K562 (cell line): ENCODE measurements at regions not wholly inside any gene's neighbourhood (a gene's known extent, or its start where the extent isn't known, plus 50 kb on each side); places are given as distances from the start of the nearest gene placed in this dataset.

Experiments
- ATAC-seq: fragments of 200-7000 bp; cut with Tn5 transposase; 3 replicates; pipeline ENCODE4 v1.9.1; 2020; ENCODE audit warnings: moderate library complexity
- BruUV-seq: library from RNA; stranded (reverse); fragments of 400-500 nt; replicated peaks from 2 replicates; lab custom pipeline; 2021; lab: Mats Ljungman, UMichigan
- CTCF ChIA-PET: fragments of 300-600 bp; formaldehyde crosslinking; extraction: SDS; loops from one replicate; lab custom pipeline; 2021; ENCODE audit warnings: low intra/inter-chr PET ratio; lab: Yijun Ruan, JAX
- POLR2A ChIA-PET: fragments of 300-600, 350-650 bp; sonication (Branson Sonifier 250); formaldehyde crosslinking; extraction: SDS; loops from one replicate; lab custom pipeline; 2021; ENCODE audit warnings: antibody characterized with exemption, inconsistent platforms; lab: Yijun Ruan, JAX
- DNase-seq, 4 experiments: peaks; one replicate each; pipeline versions ENCODE4 v3.0.0 to v3.0.0-alpha.2; 2011 to 2018; ENCODE audit warnings: low spot score in 3 of 4, mixed read lengths in 3 of 4; ENCODE audit errors: extremely low read depth in 1 of 4
- FAIRE-seq: peaks from 2 replicates; lab custom pipeline; 2011; peaks lifted over from hg19 to GRCh38; lab: Jason Lieb, UNC
- H2AFZ ChIP-seq: 2 replicates; pipeline ENCODE4 v1.6.0; 2011; ENCODE audit warnings: low read depth, low read length, control low read depth, inconsistent platforms
- H3K27ac ChIP-seq: fragments of 200-600 bp; 3 replicates; pipeline ENCODE4 v1.8.0; 2011; ENCODE audit warnings: low read depth, mild to moderate bottlenecking, control low read depth, inconsistent platforms, low read length, moderate library complexity, mixed read lengths; ENCODE audit errors: extremely low read depth
- H3K27me3 ChIP-seq, 2 experiments: fragments of 300-600 bp in 1 of 2; 2 replicates in 1 of 2; 3 replicates in 1 of 2; pipeline versions ENCODE4 v1.6.0 to v1.8.0; 2011; ENCODE audit warnings: inconsistent platforms in 2 of 2, low read length in 2 of 2, mild to moderate bottlenecking in 1 of 2, mixed read lengths in 1 of 2, moderate library complexity in 1 of 2; ENCODE audit not compliant: control insufficient read depth in 2 of 2, insufficient read depth in 2 of 2
- H3K36me3 ChIP-seq: fragments of 300-600 bp; 3 replicates; pipeline ENCODE4 v1.8.0; 2011; ENCODE audit warnings: mild to moderate bottlenecking, low read length, inconsistent platforms; ENCODE audit not compliant: control insufficient read depth, insufficient read depth
- H3K4me1 ChIP-seq, 2 experiments: fragments of 200-600 bp in 1 of 2; replicated peaks in 1 of 2; 2 replicates in 1 of 2; 3 replicates in 1 of 2; pipeline versions ENCODE4 v1.5.1 to v1.8.0; 2011; ENCODE audit warnings: inconsistent platforms in 2 of 2, low read length in 2 of 2, mild to moderate bottlenecking in 1 of 2, mixed read lengths in 1 of 2, moderate library complexity in 1 of 2; ENCODE audit not compliant: control insufficient read depth in 2 of 2, insufficient read depth in 2 of 2
- H3K4me2 ChIP-seq: 2 replicates; pipeline ENCODE4 v1.6.1; 2011; ENCODE audit warnings: low read length, control low read depth, inconsistent platforms, mixed read lengths; ENCODE audit not compliant: insufficient read depth
- H3K4me3 ChIP-seq: fragments of 200-600 bp; sonication (generic), shearing (Covaris generic); 2 replicates; pipeline ENCODE4 v1.5.1; 2016; ENCODE audit warnings: control low read depth, inconsistent platforms
- H3K79me2 ChIP-seq: fragments of 200-600 bp; 3 replicates; pipeline ENCODE4 v1.8.0; 2011; ENCODE audit warnings: low read length, inconsistent platforms; ENCODE audit not compliant: control insufficient read depth, insufficient read depth
- H3K9ac ChIP-seq, 2 experiments: 2 replicates each; pipeline versions ENCODE4 v1.6.0 to v1.6.1; 2011; ENCODE audit warnings: low read depth in 2 of 2, low read length in 2 of 2, control low read depth in 1 of 2, inconsistent platforms in 1 of 2, mild to moderate bottlenecking in 1 of 2, mixed read lengths in 1 of 2; ENCODE audit not compliant: insufficient read depth in 1 of 2
- H3K9me1 ChIP-seq: one replicate; pipeline ENCODE4 v1.6.0; 2011; ENCODE audit warnings: inconsistent platforms, mild to moderate bottlenecking, low read length, moderate library complexity; ENCODE audit not compliant: control insufficient read depth, insufficient read depth
- H3K9me3 ChIP-seq: replicated peaks from 2 replicates; pipeline ENCODE4 v1.5.1; 2011; ENCODE audit warnings: low read depth, low read length, inconsistent platforms; ENCODE audit not compliant: control insufficient read depth, insufficient read depth
- H4K20me1 ChIP-seq: replicated peaks from 2 replicates; pipeline ENCODE4 v1.6.1; 2011; ENCODE audit warnings: low read length, inconsistent platforms, mixed read lengths; ENCODE audit not compliant: control insufficient read depth, insufficient read depth
- ARID1B ChIP-seq: fragments of 450-650 bp; IDR thresholded peaks from 2 replicates; pipeline ENCODE4 v1.6.1; 2016; ENCODE audit warnings: antibody characterized with exemption, mild to moderate bottlenecking, inconsistent platforms
- BCOR ChIP-seq: fragments of 450-650 bp; IDR thresholded peaks from 2 replicates; pipeline ENCODE4 v1.6.1; 2016
- KDM1A ChIP-seq, 2 experiments: fragments of 450-650 bp; IDR thresholded peaks; 2 replicates each; pipeline ENCODE4 v1.6.1; 2016; ENCODE audit warnings: mild to moderate bottlenecking in 2 of 2
- MXI1 ChIP-seq: IDR thresholded peaks from 2 replicates; pipeline ENCODE4 v1.6.1; 2011; ENCODE audit warnings: low read depth, mild to moderate bottlenecking, improper control_type of control experiment, low read length
- RBM25 ChIP-seq: fragments of 200-400 bp; formaldehyde crosslinking; IDR thresholded peaks from 2 replicates; pipeline ENCODE4 v1.6.1; 2018; ENCODE audit warnings: low read length, low read depth, moderate library complexity; ENCODE audit not compliant: severe bottlenecking
- SMARCA5 ChIP-seq: fragments of 450-650 bp; IDR thresholded peaks from 2 replicates; pipeline ENCODE4 v1.6.1; 2016
- TAF9B ChIP-seq: fragments of 450-650 bp; IDR thresholded peaks from 2 replicates; pipeline ENCODE4 v1.6.1; 2018; ENCODE audit warnings: mild to moderate bottlenecking; ENCODE audit not compliant: partially characterized antibody
- TFAM ChIP-seq: fragments of 250-450 bp; sonication (Bioruptor Pico); conservative IDR thresholded peaks from 2 replicates; pipeline ENCODE4 v1.5.0; 2021; ENCODE audit warnings: mild to moderate bottlenecking, moderate library complexity
- WGBS: fragments of 100-300 bp; shearing (Covaris generic); methylation state at CpG from one replicate; pipeline ENCODE4 v1.1.6; 2016; ENCODE audit warnings: low coverage, mixed read lengths; ENCODE audit not compliant: insufficient coverage; ENCODE audit errors: missing lambda C conversion rate; 5-methylcytosine and 5-hydroxymethylcytosine counted together
- in situ Hi-C: fragments of 300-500 bp; cut with MboI; formaldehyde crosslinking; loops from 4 replicates; pipeline ENCODE4 v1.15.0; 2018; ENCODE audit warnings: inconsistent platforms, mixed read lengths
- intact Hi-C: fragments of 100-400 bp; cut with micrococcal nuclease; formaldehyde crosslinking; loops from 2 replicates; pipeline ENCODE4 v1.14.2; 2022
- TF ChIP-seq, protein P1 (sequence below), 2 experiments: fragments of 450-650 bp in 1 of 2; sonication (generic) in 1 of 2; formaldehyde crosslinking in 1 of 2; IDR thresholded peaks in 1 of 2; conservative IDR thresholded peaks in 1 of 2; 2 replicates each; pipeline versions ENCODE4 v1.6.1 to v1.8.1; 2016 to 2023; ENCODE audit warnings: mild to moderate bottlenecking in 2 of 2, moderate library complexity in 2 of 2, inconsistent platforms in 1 of 2, missing genetic modification reagents in 1 of 2
- TF ChIP-seq, protein P2 (sequence below): fragments of 250-450 bp; sonication (Bioruptor Pico); IDR thresholded peaks from 2 replicates; pipeline ENCODE4 v1.8.0; 2021; ENCODE audit warnings: moderate library complexity, mild to moderate bottlenecking, inconsistent platforms
- TF ChIP-seq, protein P3 (sequence below): sonication (generic); IDR thresholded peaks from 2 replicates; pipeline ENCODE4 v1.6.1; 2016

DNA sequence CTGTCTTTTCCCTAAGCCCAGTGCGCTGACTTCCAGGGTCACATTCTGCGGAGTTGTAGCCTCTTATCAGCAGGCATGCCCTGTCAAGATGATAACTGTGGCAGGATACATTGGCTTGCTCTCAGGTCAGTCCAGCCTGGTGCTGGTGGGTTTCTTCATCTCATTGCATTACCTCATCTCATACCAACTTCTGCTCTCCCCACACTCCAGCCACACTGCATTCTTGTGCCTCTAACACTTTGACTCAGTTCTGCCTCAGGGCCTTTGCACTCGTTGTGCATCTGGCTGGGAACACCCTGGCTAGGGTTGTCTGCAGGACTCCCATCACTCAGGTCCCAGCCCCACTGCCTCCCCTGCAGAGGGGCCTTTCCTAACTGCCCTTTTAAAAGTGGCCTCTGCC is 110.3 kb upstream of the BACH2 start:
- ChIA-PET CTCF (no interaction called here), POLR2A (interaction anchor here (0.6 kb wide), 1 partner anchor 60 kb away, joined by 3 read pairs; no protein-coding TSS in a partner anchor)
- no peaks in the 10 kb centered on the region for H3K79me2 ChIP-seq
- H3K27me3 ChIP-seq = no peaks in the 10 kb centered on the region
- TF ChIP-seq KDM1A (IDR thresholded peaks at IDR 0.05) (peak; percentile 23 to 58; a peak in 3 of 4 replicates), RBM25 (peak; percentile 76), SMARCA5 (0 out of 2 replicates have a peak, but pooled peaks have one; percentile 21), BCOR (peak; percentile 78), MXI1 (no peak)
- DNase-seq = peak in 1 of 4 experiments; percentile 37
- H3K4me3 ChIP-seq = no peak overlapping the region
- intact Hi-C loops (no loop called here), in situ Hi-C loops (no loop called here)
- no peak for ATAC-seq
- BruUV-seq = no TSS peak
- no peak overlapping the region for H3K27ac ChIP-seq
- 24% methylated on average over 3 of the region's 3 CpGs for WGBS
- H4K20me1 ChIP-seq = no peaks in the 10 kb centered on the region
- H3K4me1 ChIP-seq = peaks cover 24 to 49% of the 10 kb centered on the region in 2 experiments
- no peaks in the 10 kb centered on the region for H3K9me1 ChIP-seq
- peak overlapping the region in 1 of 2 experiments; percentile 53; a peak in 1 of 4 replicates for H3K9ac ChIP-seq
- no peaks in the 10 kb centered on the region for H3K36me3 ChIP-seq
- H3K9me3 ChIP-seq = no peaks in the 10 kb centered on the region
- H3K4me2 ChIP-seq = 0 out of 2 replicates have a peak overlapping the region, but pooled peaks have one; percentile 20
- H2AFZ ChIP-seq = peak overlapping the region; percentile 67
- no peak for FAIRE-seq

DNA sequence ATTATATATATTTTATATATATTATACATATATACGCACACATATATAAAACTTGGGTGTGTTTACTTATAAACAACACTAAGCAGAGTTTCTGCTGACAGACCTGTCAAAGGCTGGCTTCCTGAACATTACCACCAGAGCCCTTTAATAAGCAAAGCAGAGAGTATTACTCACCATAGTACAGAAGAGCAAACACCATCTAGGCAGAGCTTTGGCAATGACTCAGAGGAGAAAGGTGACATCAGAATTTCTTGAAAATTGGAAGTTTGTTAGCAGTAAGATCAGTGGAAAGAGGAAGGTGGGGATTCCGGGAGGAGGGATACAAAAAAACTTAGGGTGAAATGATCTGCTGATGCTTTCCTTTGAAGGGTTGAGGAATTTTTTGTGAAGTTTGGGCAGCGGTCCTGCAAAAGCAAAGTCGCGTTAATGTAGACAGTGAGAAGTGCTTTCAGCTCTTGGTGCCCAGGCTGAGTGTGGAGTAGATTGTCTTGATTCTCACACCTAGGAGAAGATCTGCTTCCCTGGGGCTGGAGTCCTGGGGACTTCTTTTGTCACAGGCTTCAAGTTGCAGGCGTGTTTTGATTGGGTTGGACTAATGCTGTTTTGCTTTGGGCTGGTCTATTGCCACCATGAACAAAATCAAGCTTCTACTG is 109.6 kb upstream of the BACH2 start:
- intact Hi-C loops = no loop called here
- WGBS = 75% methylated on average over 6 of the region's 6 CpGs
- no peaks in the 10 kb centered on the region for H4K20me1 ChIP-seq
- H3K9me1 ChIP-seq = no peaks in the 10 kb centered on the region
- POLR2A ChIA-PET = interaction anchor here (0.8 to 1.2 kb wide), 2 partner anchors 9 to 122 kb away, joined by 3 read pairs; no protein-coding TSS in a partner anchor
- ATAC-seq (0 out of 3 replicates have a peak, but pooled peaks have one; percentile 9), FAIRE-seq (peak; percentile 46), DNase-seq (peak; percentile 36 to 56 (median 43))
- no peaks in the 10 kb centered on the region for H3K79me2 ChIP-seq
- no peaks in the 10 kb centered on the region for H3K9me3 ChIP-seq
- no TSS peak for BruUV-seq
- 0 out of 2 replicates have a peak overlapping the region, but pooled peaks have one; percentile 20 for H3K4me2 ChIP-seq
- H3K9ac ChIP-seq = peak overlapping the region in 1 of 2 experiments; percentile 53; a peak in 1 of 4 replicates
- H3K27me3 ChIP-seq = no peaks in the 10 kb centered on the region
- peak overlapping the region; percentile 67 for H2AFZ ChIP-seq
- CTCF ChIA-PET = no interaction called here
- peaks cover 24 to 44% of the 10 kb centered on the region in 2 experiments for H3K4me1 ChIP-seq
- peak overlapping the region; percentile 28; the same call in 1 of the 3 replicates for H3K27ac ChIP-seq
- no peaks in the 10 kb centered on the region for H3K36me3 ChIP-seq
- in situ Hi-C loops = no loop called here
- no peak overlapping the region for H3K4me3 ChIP-seq
- TF ChIP-seq, protein P1, sequence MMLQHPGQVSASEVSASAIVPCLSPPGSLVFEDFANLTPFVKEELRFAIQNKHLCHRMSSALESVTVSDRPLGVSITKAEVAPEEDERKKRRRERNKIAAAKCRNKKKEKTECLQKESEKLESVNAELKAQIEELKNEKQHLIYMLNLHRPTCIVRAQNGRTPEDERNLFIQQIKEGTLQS (IDR thresholded peaks at IDR 0.05) = peak; percentile 93
- TF ChIP-seq, protein P1 (CRISPR knock-in tag; conservative IDR thresholded peaks at IDR 0.05) = no peak
- TF ChIP-seq TAF9B (peak; percentile 21), TFAM (no peak), ARID1B (peak; percentile 71)
- TF ChIP-seq, protein P2, sequence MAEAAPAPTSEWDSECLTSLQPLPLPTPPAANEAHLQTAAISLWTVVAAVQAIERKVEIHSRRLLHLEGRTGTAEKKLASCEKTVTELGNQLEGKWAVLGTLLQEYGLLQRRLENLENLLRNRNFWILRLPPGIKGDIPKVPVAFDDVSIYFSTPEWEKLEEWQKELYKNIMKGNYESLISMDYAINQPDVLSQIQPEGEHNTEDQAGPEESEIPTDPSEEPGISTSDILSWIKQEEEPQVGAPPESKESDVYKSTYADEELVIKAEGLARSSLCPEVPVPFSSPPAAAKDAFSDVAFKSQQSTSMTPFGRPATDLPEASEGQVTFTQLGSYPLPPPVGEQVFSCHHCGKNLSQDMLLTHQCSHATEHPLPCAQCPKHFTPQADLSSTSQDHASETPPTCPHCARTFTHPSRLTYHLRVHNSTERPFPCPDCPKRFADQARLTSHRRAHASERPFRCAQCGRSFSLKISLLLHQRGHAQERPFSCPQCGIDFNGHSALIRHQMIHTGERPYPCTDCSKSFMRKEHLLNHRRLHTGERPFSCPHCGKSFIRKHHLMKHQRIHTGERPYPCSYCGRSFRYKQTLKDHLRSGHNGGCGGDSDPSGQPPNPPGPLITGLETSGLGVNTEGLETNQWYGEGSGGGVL (CRISPR knock-in tag) = no peak
- TF ChIP-seq, protein P3, sequence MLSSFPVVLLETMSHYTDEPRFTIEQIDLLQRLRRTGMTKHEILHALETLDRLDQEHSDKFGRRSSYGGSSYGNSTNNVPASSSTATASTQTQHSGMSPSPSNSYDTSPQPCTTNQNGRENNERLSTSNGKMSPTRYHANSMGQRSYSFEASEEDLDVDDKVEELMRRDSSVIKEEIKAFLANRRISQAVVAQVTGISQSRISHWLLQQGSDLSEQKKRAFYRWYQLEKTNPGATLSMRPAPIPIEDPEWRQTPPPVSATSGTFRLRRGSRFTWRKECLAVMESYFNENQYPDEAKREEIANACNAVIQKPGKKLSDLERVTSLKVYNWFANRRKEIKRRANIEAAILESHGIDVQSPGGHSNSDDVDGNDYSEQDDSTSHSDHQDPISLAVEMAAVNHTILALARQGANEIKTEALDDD = no peak
